ENCODE measurements at regions not wholly inside any gene's neighbourhood (a gene's known extent, or its start where the extent isn't known, plus 50 kb on each side); places are given as distances from the start of the nearest gene placed in this dataset.

- TF ChIP-seq CTCF (IDR thresholded peaks at IDR 0.05; ENCODE audit: low read depth, low read length, poor library complexity, severe bottlenecking), result no peak
- no peak for TF ChIP-seq EZH2phosphoT487 (IDR thresholded peaks at IDR 0.05; ENCODE audit: borderline replicate concordance, low read length)
Observed at GRCh38 chr20:48314925-48315592, 512.7 kb downstream of the PREX1 start.
